H1 (cell line): ENCODE measurements at regions not wholly inside any gene's neighbourhood (a gene's known extent, or its start where the extent isn't known, plus 50 kb on each side); places are given as distances from the start of the nearest gene placed in this dataset.

Experiments used
- ASH2L ChIP-seq: fragments of 200-600, 300-600 bp; sonication (generic); IDR thresholded peaks from one replicate; pipeline ENCODE4 v1.7.1; 2017; ENCODE audit warnings: low read length
- ATF2 ChIP-seq: IDR thresholded peaks from 2 replicates; pipeline ENCODE4 v1.6.1; 2012; ENCODE audit warnings: low read length, inconsistent platforms
- CREB1 ChIP-seq: IDR thresholded peaks from 2 replicates; pipeline ENCODE4 v1.6.1; 2012; ENCODE audit warnings: inconsistent platforms
- EP300 ChIP-seq, 2 experiments: IDR thresholded peaks; 1 replicate in 1 of 2; 2 replicates in 1 of 2; pipeline ENCODE4 v1.6.1; 2011 to 2012; ENCODE audit warnings: low read depth in 2 of 2, low read length in 2 of 2, mild to moderate bottlenecking in 2 of 2, borderline replicate concordance in 1 of 2, inconsistent platforms in 1 of 2, moderate library complexity in 1 of 2
- POLR2A ChIP-seq, 2 experiments: IDR thresholded peaks; 1 replicate in 1 of 2; 2 replicates in 1 of 2; pipeline ENCODE4 v1.6.1; 2011; ENCODE audit warnings: low read depth in 2 of 2, low read length in 2 of 2, mild to moderate bottlenecking in 2 of 2; ENCODE audit errors: control extremely low read depth in 1 of 2
- POLR2AphosphoS5 ChIP-seq: IDR thresholded peaks from 2 replicates; pipeline ENCODE4 v1.6.1; 2011; ENCODE audit warnings: low read depth, low read length
- RXRA ChIP-seq: IDR thresholded peaks from 2 replicates; pipeline ENCODE4 v1.6.1; 2011; ENCODE audit warnings: low read depth, mild to moderate bottlenecking, low read length, moderate library complexity; ENCODE audit not compliant: insufficient read depth
- SP1 ChIP-seq: IDR thresholded peaks from 2 replicates; pipeline ENCODE4 v1.6.1; 2011; ENCODE audit warnings: low read depth, low read length
- TAF1 ChIP-seq: IDR thresholded peaks from 2 replicates; pipeline ENCODE4 v1.6.1; 2011; ENCODE audit warnings: mild to moderate bottlenecking, low read depth, low read length
- TEAD4 ChIP-seq: IDR thresholded peaks from 2 replicates; pipeline ENCODE4 v1.6.1; 2012; ENCODE audit warnings: low read depth, low read length, inconsistent platforms, mixed read lengths
- ZNF274 ChIP-seq: IDR thresholded peaks from 2 replicates; pipeline ENCODE4 v1.7.0; 2012; ENCODE audit warnings: low read length, borderline replicate concordance; ENCODE audit errors: extremely low read depth
- TF ChIP-seq, protein P1 (sequence below), 3 experiments: IDR thresholded peaks; 1 replicate in 2 of 3; 2 replicates in 1 of 3; pipeline versions ENCODE4 v1.5.1 to v1.6.1; 2011; ENCODE audit warnings: low read length in 3 of 3, mild to moderate bottlenecking in 3 of 3, inconsistent platforms in 2 of 3, low read depth in 1 of 3, moderate library complexity in 1 of 3; ENCODE audit not compliant: insufficient read depth in 1 of 3; ENCODE audit errors: control extremely low read depth in 1 of 3
- TF ChIP-seq, protein P2 (sequence below): IDR thresholded peaks from 2 replicates; pipeline ENCODE4 v1.6.1; 2012; ENCODE audit warnings: inconsistent platforms
- TF ChIP-seq, protein P3 (sequence below): IDR thresholded peaks from 2 replicates; pipeline ENCODE4 v1.6.1; 2012; ENCODE audit warnings: inconsistent platforms

GRCh38 chr14:75368333-75368732, 59.5 kb upstream of the JDP2 start:
- TF ChIP-seq, protein P1, sequence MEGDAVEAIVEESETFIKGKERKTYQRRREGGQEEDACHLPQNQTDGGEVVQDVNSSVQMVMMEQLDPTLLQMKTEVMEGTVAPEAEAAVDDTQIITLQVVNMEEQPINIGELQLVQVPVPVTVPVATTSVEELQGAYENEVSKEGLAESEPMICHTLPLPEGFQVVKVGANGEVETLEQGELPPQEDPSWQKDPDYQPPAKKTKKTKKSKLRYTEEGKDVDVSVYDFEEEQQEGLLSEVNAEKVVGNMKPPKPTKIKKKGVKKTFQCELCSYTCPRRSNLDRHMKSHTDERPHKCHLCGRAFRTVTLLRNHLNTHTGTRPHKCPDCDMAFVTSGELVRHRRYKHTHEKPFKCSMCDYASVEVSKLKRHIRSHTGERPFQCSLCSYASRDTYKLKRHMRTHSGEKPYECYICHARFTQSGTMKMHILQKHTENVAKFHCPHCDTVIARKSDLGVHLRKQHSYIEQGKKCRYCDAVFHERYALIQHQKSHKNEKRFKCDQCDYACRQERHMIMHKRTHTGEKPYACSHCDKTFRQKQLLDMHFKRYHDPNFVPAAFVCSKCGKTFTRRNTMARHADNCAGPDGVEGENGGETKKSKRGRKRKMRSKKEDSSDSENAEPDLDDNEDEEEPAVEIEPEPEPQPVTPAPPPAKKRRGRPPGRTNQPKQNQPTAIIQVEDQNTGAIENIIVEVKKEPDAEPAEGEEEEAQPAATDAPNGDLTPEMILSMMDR (IDR thresholded peaks at IDR 0.05; ENCODE audit: control extremely low read depth in 1 of 3, insufficient read depth in 1 of 3, low read depth in 1 of 3, low read length in 3 of 3): no peak
- TF ChIP-seq ZNF274: no peak
- no peak for TF ChIP-seq CREB1
- TF ChIP-seq, protein P2, sequence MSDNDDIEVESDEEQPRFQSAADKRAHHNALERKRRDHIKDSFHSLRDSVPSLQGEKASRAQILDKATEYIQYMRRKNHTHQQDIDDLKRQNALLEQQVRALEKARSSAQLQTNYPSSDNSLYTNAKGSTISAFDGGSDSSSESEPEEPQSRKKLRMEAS: no peak
- no peak for TF ChIP-seq POLR2A (IDR thresholded peaks at IDR 0.05; ENCODE audit: control extremely low read depth in 1 of 2, low read depth in 2 of 2, low read length in 2 of 2)
- TF ChIP-seq TAF1: no peak
- TF ChIP-seq, protein P3, sequence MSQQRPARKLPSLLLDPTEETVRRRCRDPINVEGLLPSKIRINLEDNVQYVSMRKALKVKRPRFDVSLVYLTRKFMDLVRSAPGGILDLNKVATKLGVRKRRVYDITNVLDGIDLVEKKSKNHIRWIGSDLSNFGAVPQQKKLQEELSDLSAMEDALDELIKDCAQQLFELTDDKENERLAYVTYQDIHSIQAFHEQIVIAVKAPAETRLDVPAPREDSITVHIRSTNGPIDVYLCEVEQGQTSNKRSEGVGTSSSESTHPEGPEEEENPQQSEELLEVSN: no peak
- TF ChIP-seq RXRA: no peak
- TF ChIP-seq ASH2L: no peak
- TF ChIP-seq ATF2: no peak
- no peak for TF ChIP-seq TEAD4
- TF ChIP-seq EP300 (IDR thresholded peaks at IDR 0.05; ENCODE audit: borderline replicate concordance in 1 of 2, low read depth in 2 of 2, low read length in 2 of 2): no peak
- no peak for TF ChIP-seq SP1
- no peak for TF ChIP-seq POLR2AphosphoS5
